IMR-90 (cell line): ENCODE measurements at regions not wholly inside any gene's neighbourhood (a gene's known extent, or its start where the extent isn't known, plus 50 kb on each side); places are given as distances from the start of the nearest gene placed in this dataset.

ENCODE experiments used
- BHLHE40 ChIP-seq: fragments of 150-350 bp; IDR thresholded peaks from 2 replicates; pipeline ENCODE4 v1.6.1; 2016; ENCODE audit warnings: mild to moderate bottlenecking, low read depth, low read length
- CEBPB ChIP-seq: IDR thresholded peaks from 2 replicates; pipeline ENCODE4 v1.6.1; 2012; ENCODE audit warnings: low read depth, low read length, improper control_type of control experiment
- MXI1 ChIP-seq: IDR thresholded peaks from 2 replicates; pipeline ENCODE4 v1.6.1; 2012; ENCODE audit warnings: low read depth, mild to moderate bottlenecking, low read length, moderate library complexity, borderline replicate concordance
- POLR2A ChIP-seq: IDR thresholded peaks from 2 replicates; pipeline ENCODE4 v1.6.1; 2012; ENCODE audit warnings: mild to moderate bottlenecking, low read depth, low read length
- RCOR1 ChIP-seq: IDR thresholded peaks from 2 replicates; pipeline ENCODE4 v1.6.1; 2012; ENCODE audit warnings: mild to moderate bottlenecking, low read length, improper control_type of control experiment; ENCODE audit not compliant: insufficient replicate concordance
- TF ChIP-seq, protein P1 (sequence below): conservative IDR thresholded peaks from 2 replicates; pipeline ENCODE4 v1.5.1; 2012; ENCODE audit warnings: mild to moderate bottlenecking, low read depth, low read length, improper control_type of control experiment
- TF ChIP-seq, protein P2 (sequence below): fragments of 150-350 bp; IDR thresholded peaks from 2 replicates; pipeline ENCODE4 v1.6.1; 2017; ENCODE audit warnings: mild to moderate bottlenecking, antibody characterized with exemption, low read length, low read depth

DNA sequence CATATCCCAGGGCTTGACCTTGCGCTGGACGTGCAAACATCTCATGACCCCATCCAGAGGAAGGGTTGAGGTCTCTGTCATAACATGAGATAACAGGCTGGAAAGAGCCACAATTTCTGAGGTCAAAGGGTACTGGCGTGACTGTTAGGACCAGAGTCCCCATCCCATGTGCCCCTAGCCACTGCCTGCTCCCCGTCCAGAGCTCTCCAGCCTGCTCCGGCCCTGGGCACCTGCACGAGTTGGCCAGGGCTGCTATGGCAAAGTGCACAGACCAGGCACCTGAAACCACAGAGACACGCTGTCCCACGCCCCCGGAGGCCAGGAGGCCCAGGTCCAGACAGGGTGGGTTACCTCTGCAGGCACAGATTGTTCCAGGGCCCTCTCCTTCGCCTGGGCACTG, 58.9 kb downstream of the SHANK2 start:
- TF ChIP-seq RCOR1 (no peak), MXI1 (no peak), POLR2A (no peak), CEBPB (no peak), BHLHE40 (no peak)
- TF ChIP-seq, protein P1, sequence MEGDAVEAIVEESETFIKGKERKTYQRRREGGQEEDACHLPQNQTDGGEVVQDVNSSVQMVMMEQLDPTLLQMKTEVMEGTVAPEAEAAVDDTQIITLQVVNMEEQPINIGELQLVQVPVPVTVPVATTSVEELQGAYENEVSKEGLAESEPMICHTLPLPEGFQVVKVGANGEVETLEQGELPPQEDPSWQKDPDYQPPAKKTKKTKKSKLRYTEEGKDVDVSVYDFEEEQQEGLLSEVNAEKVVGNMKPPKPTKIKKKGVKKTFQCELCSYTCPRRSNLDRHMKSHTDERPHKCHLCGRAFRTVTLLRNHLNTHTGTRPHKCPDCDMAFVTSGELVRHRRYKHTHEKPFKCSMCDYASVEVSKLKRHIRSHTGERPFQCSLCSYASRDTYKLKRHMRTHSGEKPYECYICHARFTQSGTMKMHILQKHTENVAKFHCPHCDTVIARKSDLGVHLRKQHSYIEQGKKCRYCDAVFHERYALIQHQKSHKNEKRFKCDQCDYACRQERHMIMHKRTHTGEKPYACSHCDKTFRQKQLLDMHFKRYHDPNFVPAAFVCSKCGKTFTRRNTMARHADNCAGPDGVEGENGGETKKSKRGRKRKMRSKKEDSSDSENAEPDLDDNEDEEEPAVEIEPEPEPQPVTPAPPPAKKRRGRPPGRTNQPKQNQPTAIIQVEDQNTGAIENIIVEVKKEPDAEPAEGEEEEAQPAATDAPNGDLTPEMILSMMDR, result no peak
- TF ChIP-seq, protein P2, sequence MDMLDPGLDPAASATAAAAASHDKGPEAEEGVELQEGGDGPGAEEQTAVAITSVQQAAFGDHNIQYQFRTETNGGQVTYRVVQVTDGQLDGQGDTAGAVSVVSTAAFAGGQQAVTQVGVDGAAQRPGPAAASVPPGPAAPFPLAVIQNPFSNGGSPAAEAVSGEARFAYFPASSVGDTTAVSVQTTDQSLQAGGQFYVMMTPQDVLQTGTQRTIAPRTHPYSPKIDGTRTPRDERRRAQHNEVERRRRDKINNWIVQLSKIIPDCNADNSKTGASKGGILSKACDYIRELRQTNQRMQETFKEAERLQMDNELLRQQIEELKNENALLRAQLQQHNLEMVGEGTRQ, result no peak
